GM12875 (cell line): ENCODE measurements at regions not wholly inside any gene's neighbourhood (a gene's known extent, or its start where the extent isn't known, plus 50 kb on each side); places are given as distances from the start of the nearest gene placed in this dataset.

Source experiments
- H3K4me3 ChIP-seq: one replicate; pipeline ENCODE4 v1.5.1; 2011; ENCODE audit warnings: low read depth, low read length, control low read depth
- TF ChIP-seq, protein P1 (sequence below): IDR thresholded peaks from 2 replicates; pipeline ENCODE4 v1.5.1; 2011; ENCODE audit warnings: low read depth, mild to moderate bottlenecking, control low read depth, inconsistent platforms, low read length, moderate library complexity, borderline replicate concordance; ENCODE audit not compliant: insufficient read depth

DNA sequence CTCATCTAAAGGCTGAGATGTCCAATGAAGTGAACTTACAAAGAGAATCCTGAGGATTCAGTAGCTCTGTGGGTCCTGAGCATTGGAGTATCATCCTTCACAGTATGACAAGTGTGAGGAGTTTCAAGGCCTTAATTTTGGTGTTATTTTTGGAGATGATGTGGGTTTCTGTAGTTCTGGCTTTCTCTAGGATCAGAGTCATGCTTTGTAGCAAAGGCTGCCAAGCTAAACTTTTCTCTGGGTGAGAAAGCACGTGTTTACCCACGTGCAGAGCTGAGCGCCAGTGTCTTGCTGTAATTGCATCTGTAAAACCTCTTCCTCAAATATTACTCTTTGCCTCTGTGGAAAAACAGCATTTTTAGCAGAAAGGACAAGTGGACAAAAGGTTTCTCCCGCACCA lies 387.8 kb upstream of the LYPLAL1 start:
- H3K4me3 ChIP-seq: no peak overlapping the region
- TF ChIP-seq, protein P1, sequence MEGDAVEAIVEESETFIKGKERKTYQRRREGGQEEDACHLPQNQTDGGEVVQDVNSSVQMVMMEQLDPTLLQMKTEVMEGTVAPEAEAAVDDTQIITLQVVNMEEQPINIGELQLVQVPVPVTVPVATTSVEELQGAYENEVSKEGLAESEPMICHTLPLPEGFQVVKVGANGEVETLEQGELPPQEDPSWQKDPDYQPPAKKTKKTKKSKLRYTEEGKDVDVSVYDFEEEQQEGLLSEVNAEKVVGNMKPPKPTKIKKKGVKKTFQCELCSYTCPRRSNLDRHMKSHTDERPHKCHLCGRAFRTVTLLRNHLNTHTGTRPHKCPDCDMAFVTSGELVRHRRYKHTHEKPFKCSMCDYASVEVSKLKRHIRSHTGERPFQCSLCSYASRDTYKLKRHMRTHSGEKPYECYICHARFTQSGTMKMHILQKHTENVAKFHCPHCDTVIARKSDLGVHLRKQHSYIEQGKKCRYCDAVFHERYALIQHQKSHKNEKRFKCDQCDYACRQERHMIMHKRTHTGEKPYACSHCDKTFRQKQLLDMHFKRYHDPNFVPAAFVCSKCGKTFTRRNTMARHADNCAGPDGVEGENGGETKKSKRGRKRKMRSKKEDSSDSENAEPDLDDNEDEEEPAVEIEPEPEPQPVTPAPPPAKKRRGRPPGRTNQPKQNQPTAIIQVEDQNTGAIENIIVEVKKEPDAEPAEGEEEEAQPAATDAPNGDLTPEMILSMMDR: no peak

DNA sequence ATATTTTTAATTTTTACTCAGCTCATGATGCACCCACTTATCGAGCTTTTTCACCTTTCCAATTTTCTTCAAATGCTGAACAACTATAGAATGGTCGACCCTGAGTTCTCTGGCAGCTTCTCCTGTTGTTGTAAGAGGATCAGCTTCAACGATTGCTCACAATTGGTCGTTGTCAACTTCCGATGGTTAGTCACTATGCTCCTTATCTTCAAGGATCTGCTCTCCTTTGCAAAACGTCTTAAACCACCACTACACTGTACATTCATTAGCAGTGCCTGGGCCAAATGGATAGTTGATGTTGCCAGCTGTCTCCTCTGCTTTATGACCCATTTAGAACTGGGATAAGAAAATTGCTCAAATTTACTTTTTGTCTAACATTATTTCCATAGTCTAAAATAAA lies 385.9 kb upstream of the LYPLAL1 start:
- TF ChIP-seq, protein P1: no peak
- no peak overlapping the region for H3K4me3 ChIP-seq

DNA sequence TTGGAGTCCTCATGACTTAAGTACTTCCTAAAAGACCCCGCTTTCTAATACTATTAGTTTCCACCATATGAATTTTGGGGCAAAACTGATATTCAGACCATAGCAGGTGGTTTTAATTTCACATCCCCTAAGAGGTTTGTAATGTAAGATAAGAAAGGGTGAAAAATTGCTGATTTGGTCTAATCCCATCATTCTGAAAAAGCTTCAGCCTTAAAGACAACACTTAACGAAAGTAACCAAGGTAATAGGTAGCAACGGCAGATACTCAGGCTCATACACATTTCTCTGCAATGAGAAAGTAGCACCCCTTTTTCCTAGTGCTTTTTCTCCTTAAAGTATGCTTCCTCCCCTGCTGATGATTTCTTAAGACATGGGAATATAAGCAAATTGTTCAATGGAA lies 376.9 kb upstream of the LYPLAL1 start:
- H3K4me3 ChIP-seq: no peak overlapping the region
- TF ChIP-seq, protein P1: no peak

DNA sequence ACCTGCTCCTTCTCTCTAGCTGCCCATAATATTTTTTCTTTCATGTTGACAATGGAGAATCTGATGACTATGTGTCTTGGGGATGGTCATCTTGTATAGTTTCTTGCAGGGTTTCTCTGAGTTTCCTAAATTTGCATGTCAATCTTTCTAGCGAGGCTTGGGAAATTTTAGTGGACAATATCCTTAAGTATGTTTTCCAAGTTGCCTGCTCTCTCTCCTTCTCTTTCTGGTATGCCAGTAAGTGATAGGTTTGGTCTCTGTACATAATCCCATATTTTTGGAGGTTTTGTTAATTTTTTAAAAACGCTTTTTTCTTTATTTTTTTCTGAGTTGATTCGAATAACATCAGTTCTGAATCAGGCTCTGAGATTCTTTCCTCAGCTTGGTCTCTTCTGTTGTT lies 370.9 kb upstream of the LYPLAL1 start:
- no peak overlapping the region for H3K4me3 ChIP-seq
- TF ChIP-seq, protein P1: no peak

DNA sequence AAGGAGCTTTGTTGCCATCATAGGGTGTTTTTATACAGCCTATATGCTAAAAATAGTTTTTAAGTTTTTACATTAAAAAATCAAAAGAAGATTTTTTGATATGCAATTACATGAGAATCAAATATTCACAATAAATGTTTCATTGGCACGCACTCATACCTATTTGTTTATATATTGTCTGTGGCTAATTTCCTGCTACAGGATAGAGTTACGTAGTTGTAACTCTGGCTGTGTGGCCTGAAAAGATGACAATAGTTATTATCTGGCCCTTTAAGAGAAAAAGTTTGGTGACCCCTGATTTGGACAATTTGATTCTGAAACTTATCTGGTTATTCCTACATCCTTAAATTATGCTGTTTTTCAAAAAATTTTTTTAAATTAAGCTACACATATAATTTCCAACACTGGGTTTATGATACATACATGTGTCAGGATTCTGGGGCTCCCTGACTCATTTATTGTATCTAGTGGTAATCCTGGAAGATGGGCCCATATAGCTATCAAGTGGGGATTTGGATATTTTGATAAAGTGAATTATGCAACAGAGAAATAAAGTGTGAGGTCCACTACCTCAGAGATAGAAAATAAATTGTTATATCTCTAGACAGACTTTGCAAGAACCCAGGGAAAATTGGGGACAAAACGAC lies 370.2 kb upstream of the LYPLAL1 start:
- TF ChIP-seq, protein P1: no peak
- H3K4me3 ChIP-seq: no peak overlapping the region

DNA sequence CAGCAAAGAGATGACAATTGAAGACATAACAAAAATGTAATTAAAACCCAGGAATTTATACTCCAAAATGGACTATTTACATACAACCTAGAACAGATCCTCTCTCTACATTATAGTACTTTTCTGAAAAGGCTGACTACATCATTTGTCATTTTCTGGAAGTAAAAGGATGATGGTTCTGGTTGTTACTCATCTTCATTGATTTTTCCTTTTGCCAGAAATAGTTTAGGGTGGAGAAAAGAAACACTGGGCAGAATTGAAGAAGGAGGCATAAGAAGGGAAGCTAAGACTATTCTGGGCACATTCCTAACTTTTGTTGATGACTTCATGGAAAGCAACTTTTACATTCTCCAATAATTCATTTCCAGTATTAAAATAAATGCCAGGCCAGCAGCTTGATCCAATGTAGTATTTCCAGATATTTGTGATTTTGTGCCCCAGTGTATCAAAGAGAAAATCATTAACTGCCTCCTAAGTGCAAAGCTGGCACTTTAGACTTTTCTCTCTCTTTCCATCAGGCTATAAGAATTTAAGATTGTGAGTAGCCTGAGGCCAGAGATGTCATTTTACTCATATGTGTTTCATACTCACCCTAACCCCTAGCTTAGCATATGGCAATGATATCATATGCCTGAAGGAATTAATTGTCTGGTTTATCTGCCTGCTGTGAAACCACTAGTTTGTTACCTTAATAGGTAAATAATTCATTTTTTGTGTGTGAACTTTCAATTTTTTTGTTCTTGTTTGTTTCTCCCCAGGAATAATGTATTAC lies 369.5 kb upstream of the LYPLAL1 start:
- TF ChIP-seq, protein P1: no peak
- H3K4me3 ChIP-seq: no peak overlapping the region

DNA sequence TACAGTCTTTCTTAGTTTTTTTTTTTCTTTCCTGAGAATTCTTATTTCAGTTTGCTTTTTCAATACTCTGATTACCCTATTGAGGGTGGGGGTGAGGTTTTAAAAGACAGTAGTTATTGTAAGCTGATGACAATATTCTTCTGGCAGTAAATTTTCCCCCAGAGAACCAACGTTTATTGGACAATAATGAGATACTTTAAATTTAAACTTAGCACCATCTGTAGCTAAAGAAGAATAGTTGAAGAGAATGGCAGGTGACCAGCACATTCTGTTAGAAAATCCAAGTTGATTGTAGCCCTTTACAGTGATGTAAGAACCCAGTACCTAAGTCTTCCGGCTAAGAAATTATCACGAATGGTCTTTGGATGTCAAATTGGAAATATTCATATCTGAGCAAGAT lies 364.6 kb upstream of the LYPLAL1 start:
- H3K4me3 ChIP-seq: no peak overlapping the region
- TF ChIP-seq, protein P1: no peak
